ENCODE measurements at regions not wholly inside any gene's neighbourhood (a gene's known extent, or its start where the extent isn't known, plus 50 kb on each side); places are given as distances from the start of the nearest gene placed in this dataset.

GRCh38 chr2:226661789-226662545, 137.7 kb downstream of the IRS1 start:
- TF ChIP-seq, protein P1, sequence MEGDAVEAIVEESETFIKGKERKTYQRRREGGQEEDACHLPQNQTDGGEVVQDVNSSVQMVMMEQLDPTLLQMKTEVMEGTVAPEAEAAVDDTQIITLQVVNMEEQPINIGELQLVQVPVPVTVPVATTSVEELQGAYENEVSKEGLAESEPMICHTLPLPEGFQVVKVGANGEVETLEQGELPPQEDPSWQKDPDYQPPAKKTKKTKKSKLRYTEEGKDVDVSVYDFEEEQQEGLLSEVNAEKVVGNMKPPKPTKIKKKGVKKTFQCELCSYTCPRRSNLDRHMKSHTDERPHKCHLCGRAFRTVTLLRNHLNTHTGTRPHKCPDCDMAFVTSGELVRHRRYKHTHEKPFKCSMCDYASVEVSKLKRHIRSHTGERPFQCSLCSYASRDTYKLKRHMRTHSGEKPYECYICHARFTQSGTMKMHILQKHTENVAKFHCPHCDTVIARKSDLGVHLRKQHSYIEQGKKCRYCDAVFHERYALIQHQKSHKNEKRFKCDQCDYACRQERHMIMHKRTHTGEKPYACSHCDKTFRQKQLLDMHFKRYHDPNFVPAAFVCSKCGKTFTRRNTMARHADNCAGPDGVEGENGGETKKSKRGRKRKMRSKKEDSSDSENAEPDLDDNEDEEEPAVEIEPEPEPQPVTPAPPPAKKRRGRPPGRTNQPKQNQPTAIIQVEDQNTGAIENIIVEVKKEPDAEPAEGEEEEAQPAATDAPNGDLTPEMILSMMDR (IDR thresholded peaks at IDR 0.05): no peak
- TF ChIP-seq POLR2A (IDR thresholded peaks at IDR 0.05) (no peak), POLR2AphosphoS5 (IDR thresholded peaks at IDR 0.05) (no peak)
